ENCODE measurements at regions not wholly inside any gene's neighbourhood (a gene's known extent, or its start where the extent isn't known, plus 50 kb on each side); places are given as distances from the start of the nearest gene placed in this dataset.

DNA sequence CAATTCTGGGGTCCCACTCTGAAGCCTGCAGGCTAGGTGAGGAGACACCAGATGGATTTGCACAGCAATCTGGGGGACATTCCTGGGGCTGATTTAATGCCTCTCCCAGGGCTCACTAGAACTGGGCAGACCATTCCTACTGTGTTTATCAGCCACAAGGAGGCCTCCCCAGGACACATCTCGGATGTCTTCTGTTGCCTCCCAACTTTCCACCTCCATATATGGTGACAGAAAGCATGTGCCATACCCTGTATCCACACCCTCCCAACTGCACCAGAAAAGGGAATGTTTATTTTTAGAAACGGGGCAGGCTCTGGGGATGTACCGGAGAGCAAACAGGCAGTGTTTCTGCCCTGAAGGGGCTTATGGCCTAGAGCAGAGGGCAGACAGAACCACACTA lies 181.8 kb downstream of the CSNK2A3 start:
- no peak overlapping the region for H3K4me2 ChIP-seq (ENCODE audit: low read length)
- H3K27me3 ChIP-seq (ENCODE audit: control insufficient read depth, insufficient read depth, low read length), result no peaks in the 10 kb centered on the region
- TF ChIP-seq, protein P1, sequence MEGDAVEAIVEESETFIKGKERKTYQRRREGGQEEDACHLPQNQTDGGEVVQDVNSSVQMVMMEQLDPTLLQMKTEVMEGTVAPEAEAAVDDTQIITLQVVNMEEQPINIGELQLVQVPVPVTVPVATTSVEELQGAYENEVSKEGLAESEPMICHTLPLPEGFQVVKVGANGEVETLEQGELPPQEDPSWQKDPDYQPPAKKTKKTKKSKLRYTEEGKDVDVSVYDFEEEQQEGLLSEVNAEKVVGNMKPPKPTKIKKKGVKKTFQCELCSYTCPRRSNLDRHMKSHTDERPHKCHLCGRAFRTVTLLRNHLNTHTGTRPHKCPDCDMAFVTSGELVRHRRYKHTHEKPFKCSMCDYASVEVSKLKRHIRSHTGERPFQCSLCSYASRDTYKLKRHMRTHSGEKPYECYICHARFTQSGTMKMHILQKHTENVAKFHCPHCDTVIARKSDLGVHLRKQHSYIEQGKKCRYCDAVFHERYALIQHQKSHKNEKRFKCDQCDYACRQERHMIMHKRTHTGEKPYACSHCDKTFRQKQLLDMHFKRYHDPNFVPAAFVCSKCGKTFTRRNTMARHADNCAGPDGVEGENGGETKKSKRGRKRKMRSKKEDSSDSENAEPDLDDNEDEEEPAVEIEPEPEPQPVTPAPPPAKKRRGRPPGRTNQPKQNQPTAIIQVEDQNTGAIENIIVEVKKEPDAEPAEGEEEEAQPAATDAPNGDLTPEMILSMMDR (IDR thresholded peaks at IDR 0.05), result no peak
- H3K9me3 ChIP-seq (ENCODE audit: control insufficient read depth, low read length), result no peaks in the 10 kb centered on the region
- no peaks in the 10 kb centered on the region for H3K36me3 ChIP-seq (ENCODE audit: control insufficient read depth, insufficient read depth, low read length)
- H2AFZ ChIP-seq, result no peak overlapping the region
- H3K27ac ChIP-seq, result no peak overlapping the region
- H3K4me1 ChIP-seq, result no peaks in the 10 kb centered on the region
- H3K79me2 ChIP-seq, result no peaks in the 10 kb centered on the region
- H3K9ac ChIP-seq, result no peak overlapping the region
- H3K4me3 ChIP-seq (ENCODE audit: low read depth, low read length), result no peak overlapping the region

DNA sequence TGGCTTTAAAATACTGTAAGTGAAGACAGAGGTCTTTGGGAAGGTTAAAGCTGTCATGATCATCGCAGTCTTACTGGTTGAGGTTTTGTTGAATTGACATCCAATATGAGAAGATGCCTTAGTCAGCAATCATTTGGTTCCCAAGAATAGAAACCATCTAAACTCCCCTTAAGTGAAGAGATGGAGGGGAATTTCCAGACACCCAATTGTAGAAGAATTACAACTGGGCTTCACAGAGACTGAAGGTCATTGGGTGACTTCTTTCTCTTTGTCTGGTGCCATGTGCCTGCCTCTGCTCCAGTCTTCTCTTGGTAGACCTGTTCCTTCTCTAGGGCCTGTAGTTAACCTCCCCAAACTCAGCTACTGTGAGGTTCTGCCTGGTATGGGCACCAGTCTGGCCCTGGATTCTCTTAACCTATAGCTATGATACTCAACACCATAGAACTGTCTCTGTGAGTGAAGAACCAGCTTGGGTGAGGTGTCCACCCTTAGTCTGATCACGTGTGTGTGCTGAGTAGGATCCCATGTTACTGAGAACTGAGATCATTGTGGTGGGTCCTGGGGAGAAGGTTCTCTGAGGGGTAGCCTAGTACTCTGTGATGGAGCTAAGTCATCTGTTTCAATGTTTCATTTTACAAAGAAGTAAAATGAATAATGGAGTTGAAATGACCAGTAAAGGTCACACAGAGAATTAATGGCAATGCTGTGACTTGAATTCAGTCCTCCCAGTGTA lies 182.5 kb downstream of the CSNK2A3 start:
- no peaks in the 10 kb centered on the region for H3K79me2 ChIP-seq
- no peak overlapping the region for H3K4me2 ChIP-seq (ENCODE audit: low read length)
- no peak overlapping the region for H2AFZ ChIP-seq
- H3K27ac ChIP-seq, result no peak overlapping the region
- H3K9me3 ChIP-seq (ENCODE audit: control insufficient read depth, low read length), result no peaks in the 10 kb centered on the region
- H3K36me3 ChIP-seq (ENCODE audit: control insufficient read depth, insufficient read depth, low read length), result no peaks in the 10 kb centered on the region
- H3K9ac ChIP-seq, result no peak overlapping the region
- H3K27me3 ChIP-seq (ENCODE audit: control insufficient read depth, insufficient read depth, low read length), result no peaks in the 10 kb centered on the region
- no peaks in the 10 kb centered on the region for H3K4me1 ChIP-seq
- TF ChIP-seq, protein P1 (IDR thresholded peaks at IDR 0.05), result no peak
- no peak overlapping the region for H3K4me3 ChIP-seq (ENCODE audit: low read depth, low read length)

DNA sequence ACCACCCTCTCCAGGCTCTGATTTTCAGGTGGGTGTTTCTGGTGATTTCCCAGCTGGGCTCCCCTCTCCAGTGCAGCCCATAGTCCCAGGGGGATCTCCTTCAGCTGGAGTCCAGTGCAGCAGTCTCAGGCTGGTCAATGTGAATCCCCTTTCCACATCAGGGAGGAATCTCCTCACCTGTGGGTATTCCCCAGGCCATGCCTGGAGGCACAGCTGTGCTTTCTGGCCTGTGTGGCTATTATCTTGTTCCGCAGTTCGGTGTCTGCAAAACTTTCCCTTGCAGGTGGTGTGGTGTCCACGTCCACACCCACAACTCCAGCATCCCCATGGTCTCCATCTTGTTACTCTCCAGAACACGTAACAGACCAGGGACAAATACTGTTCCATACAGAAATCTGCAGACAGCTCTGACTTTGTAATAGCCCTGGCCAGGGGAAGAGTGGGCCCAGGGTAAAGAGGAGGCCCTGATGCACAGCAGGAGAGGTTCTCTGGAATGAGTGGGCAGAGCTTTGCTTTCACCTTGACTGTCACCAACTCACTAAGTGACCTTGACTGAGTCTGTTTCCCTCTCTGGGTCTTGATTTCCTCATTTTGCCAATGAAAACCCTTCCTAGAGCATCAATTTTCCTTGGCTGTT lies 183.2 kb downstream of the CSNK2A3 start:
- no peak overlapping the region for H3K9ac ChIP-seq
- no peaks in the 10 kb centered on the region for H3K27me3 ChIP-seq (ENCODE audit: control insufficient read depth, insufficient read depth, low read length)
- no peak overlapping the region for H3K4me2 ChIP-seq (ENCODE audit: low read length)
- H3K4me3 ChIP-seq (ENCODE audit: low read depth, low read length), result no peak overlapping the region
- H3K36me3 ChIP-seq (ENCODE audit: control insufficient read depth, insufficient read depth, low read length), result no peaks in the 10 kb centered on the region
- H3K27ac ChIP-seq, result no peak overlapping the region
- TF ChIP-seq, protein P1 (IDR thresholded peaks at IDR 0.05), result no peak
- H2AFZ ChIP-seq, result no peak overlapping the region
- no peaks in the 10 kb centered on the region for H3K79me2 ChIP-seq
- H3K9me3 ChIP-seq (ENCODE audit: control insufficient read depth, low read length), result no peaks in the 10 kb centered on the region
- no peaks in the 10 kb centered on the region for H3K4me1 ChIP-seq

DNA sequence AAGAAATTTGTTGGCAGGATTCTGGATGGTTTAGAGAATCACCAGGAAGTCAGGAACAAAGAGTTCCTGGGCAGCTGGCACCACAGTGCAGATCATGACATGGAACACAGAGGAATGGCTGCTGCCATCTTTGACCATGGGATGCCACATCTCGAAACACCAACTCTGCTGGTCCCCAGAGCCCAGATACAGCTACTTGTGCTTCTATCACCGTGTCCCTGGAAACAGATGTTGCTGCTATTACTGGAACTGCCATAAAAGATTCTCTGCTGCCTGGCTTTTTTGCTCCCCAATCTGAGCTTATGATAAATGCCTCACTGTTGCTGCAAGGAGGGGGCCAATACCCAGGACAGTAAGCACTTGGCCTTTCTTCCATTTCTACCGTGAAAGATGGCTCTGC lies 185.2 kb downstream of the CSNK2A3 start:
- no peak overlapping the region for H2AFZ ChIP-seq
- H3K4me3 ChIP-seq (ENCODE audit: low read depth, low read length), result no peak overlapping the region
- no peaks in the 10 kb centered on the region for H3K9me3 ChIP-seq (ENCODE audit: control insufficient read depth, low read length)
- H3K36me3 ChIP-seq (ENCODE audit: control insufficient read depth, insufficient read depth, low read length), result no peaks in the 10 kb centered on the region
- TF ChIP-seq, protein P1 (IDR thresholded peaks at IDR 0.05), result no peak
- no peak overlapping the region for H3K9ac ChIP-seq
- H3K27me3 ChIP-seq (ENCODE audit: control insufficient read depth, insufficient read depth, low read length), result no peaks in the 10 kb centered on the region
- H3K4me2 ChIP-seq (ENCODE audit: low read length), result no peak overlapping the region
- no peaks in the 10 kb centered on the region for H3K79me2 ChIP-seq
- H3K27ac ChIP-seq, result no peak overlapping the region
- H3K4me1 ChIP-seq, result no peaks in the 10 kb centered on the region

DNA sequence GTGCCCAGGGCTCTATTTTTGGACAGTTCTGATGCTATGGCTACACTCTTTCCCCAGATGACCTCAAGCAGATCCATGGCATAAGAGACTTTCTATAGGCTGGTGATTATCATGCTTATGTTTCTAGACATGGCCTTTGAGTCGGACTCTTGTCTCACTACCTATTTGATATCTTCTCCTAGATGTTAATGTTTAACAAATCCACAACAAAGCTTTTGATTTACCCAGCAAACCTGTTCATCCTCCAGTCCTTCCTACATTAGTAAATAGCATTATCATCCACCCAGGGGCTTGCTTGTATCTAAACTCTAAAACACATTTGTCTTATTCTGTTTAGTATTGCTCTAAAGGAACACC lies 188.7 kb downstream of the CSNK2A3 start:
- H3K9ac ChIP-seq, result no peak overlapping the region
- H3K36me3 ChIP-seq (ENCODE audit: control insufficient read depth, insufficient read depth, low read length), result no peaks in the 10 kb centered on the region
- no peaks in the 10 kb centered on the region for H3K9me3 ChIP-seq (ENCODE audit: control insufficient read depth, low read length)
- no peak overlapping the region for H3K27ac ChIP-seq
- no peaks in the 10 kb centered on the region for H3K27me3 ChIP-seq (ENCODE audit: control insufficient read depth, insufficient read depth, low read length)
- no peak overlapping the region for H3K4me3 ChIP-seq (ENCODE audit: low read depth, low read length)
- TF ChIP-seq, protein P1 (IDR thresholded peaks at IDR 0.05), result no peak
- no peak overlapping the region for H2AFZ ChIP-seq
- no peaks in the 10 kb centered on the region for H3K79me2 ChIP-seq
- no peak overlapping the region for H3K4me2 ChIP-seq (ENCODE audit: low read length)
- no peaks in the 10 kb centered on the region for H3K4me1 ChIP-seq
